HFFc6 (cell line): ENCODE measurements at regions not wholly inside any gene's neighbourhood (a gene's known extent, or its start where the extent isn't known, plus 50 kb on each side); places are given as distances from the start of the nearest gene placed in this dataset.

Source experiments
- DNase-seq: peaks from one replicate; pipeline ENCODE4 v3.0.0-alpha.2; 2018
- H3K27ac Mint-ChIP-seq: 2 replicates; pipeline ENCODE4 v1.8.0; 2020; ENCODE audit warnings: mild to moderate bottlenecking, mixed read lengths
- H3K27me3 Mint-ChIP-seq: 2 replicates; pipeline ENCODE4 v1.8.0; 2021; ENCODE audit warnings: mild to moderate bottlenecking, moderate library complexity, mixed read lengths; ENCODE audit not compliant: insufficient read depth
- H3K36me3 Mint-ChIP-seq: 2 replicates; pipeline ENCODE4 v1.8.0; 2021; ENCODE audit warnings: low read depth, mixed read lengths
- H3K4me1 Mint-ChIP-seq: 2 replicates; pipeline ENCODE4 v1.8.0; 2020; ENCODE audit warnings: low read depth, mixed read lengths
- H3K4me3 Mint-ChIP-seq: 2 replicates; pipeline ENCODE4 v1.8.0; 2020; ENCODE audit warnings: mild to moderate bottlenecking, moderate library complexity, mixed read lengths
- H3K9me3 Mint-ChIP-seq: 2 replicates; pipeline ENCODE4 v1.8.0; 2020; ENCODE audit warnings: mild to moderate bottlenecking, mixed read lengths
- CTCF ChIP-seq: fragments of 200-600 bp; sonication (generic); IDR thresholded peaks from 2 replicates; pipeline ENCODE4 v1.5.0; 2021; ENCODE audit warnings: antibody characterized with exemption, mild to moderate bottlenecking

GRCh38 chr12:130280742-130281141, 56.9 kb upstream of the PIWIL1 start:
- no peak for DNase-seq
- H3K4me3 Mint-ChIP-seq = peak overlapping the region; percentile 83; the same call in 1 of the 2 replicates
- no peaks in the 10 kb centered on the region; the same call in 1 of the 2 replicates for H3K27me3 Mint-ChIP-seq
- H3K36me3 Mint-ChIP-seq = no peaks in the 10 kb centered on the region
- peaks cover 20% of the 10 kb centered on the region; the same call in 1 of the 2 replicates for H3K9me3 Mint-ChIP-seq
- H3K27ac Mint-ChIP-seq = no peak overlapping the region
- TF ChIP-seq CTCF = no peak
- no peaks in the 10 kb centered on the region for H3K4me1 Mint-ChIP-seq

- Mint-ChIP-seq H3K36me3 (no peaks in the 10 kb centered on the region), H3K27ac (no peak overlapping the region), H3K9me3 (peaks cover 20% of the 10 kb centered on the region; the same call in 1 of the 2 replicates), H3K4me3 (peak overlapping the region; percentile 83; the same call in 1 of the 2 replicates), H3K27me3 (no peaks in the 10 kb centered on the region; the same call in 1 of the 2 replicates), H3K4me1 (no peaks in the 10 kb centered on the region)
- peak; percentile 82 for TF ChIP-seq CTCF
- DNase-seq = no peak
Observed at GRCh38 chr12:130281153-130281799, 56.4 kb upstream of the PIWIL1 start.

GRCh38 chr12:130286041-130286440, 51.6 kb upstream of the PIWIL1 start:
- Mint-ChIP-seq H3K4me3 (no peak overlapping the region), H3K9me3 (peaks cover 29% of the 10 kb centered on the region), H3K36me3 (no peaks in the 10 kb centered on the region), H3K27me3 (no peaks in the 10 kb centered on the region), H3K27ac (no peak overlapping the region), H3K4me1 (no peaks in the 10 kb centered on the region)
- no peak for DNase-seq
- TF ChIP-seq CTCF = peak; percentile 13; the same call in 1 of the 2 replicates

- no peak for TF ChIP-seq CTCF
- H3K4me1 Mint-ChIP-seq = no peaks in the 10 kb centered on the region
- no peak overlapping the region for H3K27ac Mint-ChIP-seq
- H3K27me3 Mint-ChIP-seq = no peaks in the 10 kb centered on the region
- no peak for DNase-seq
- H3K9me3 Mint-ChIP-seq = peaks cover 35% of the 10 kb centered on the region
- no peaks in the 10 kb centered on the region for H3K36me3 Mint-ChIP-seq
- no peak overlapping the region for H3K4me3 Mint-ChIP-seq
Observed at GRCh38 chr12:130286741-130287440, 50.8 kb upstream of the PIWIL1 start.
